NCI-H2227 (cell line): ENCODE measurements at regions not wholly inside any gene's neighbourhood (a gene's known extent, or its start where the extent isn't known, plus 50 kb on each side); places are given as distances from the start of the nearest gene placed in this dataset.
"Not testable (repeated sequence)": the region's sequence is repeated elsewhere in the genome, so short reads cannot be mapped to it uniquely, and the experiment has no call there.

Source experiments
- DNase-seq: peaks from one replicate; lab custom pipeline; 2025; ENCODE audit not compliant: unreplicated experiment; lab: John Stamatoyannopoulos, UW

GRCh38 chr10:78335691-78336401 is 302.2 kb downstream of the RPS24 start:
- DNase-seq, result no peak

- DNase-seq, result no peak
Measured at GRCh38 chr10:78336402-78336791, 302.7 kb downstream of the RPS24 start.

- DNase-seq, result no peak
Measured at GRCh38 chr10:78337016-78337415, 303.4 kb downstream of the RPS24 start.

GRCh38 chr10:78337646-78338391 is 304.2 kb downstream of the RPS24 start:
- no peak for DNase-seq

- no peak for DNase-seq
Measured at GRCh38 chr10:78338717-78339116, 305.1 kb downstream of the RPS24 start.

- no peak for DNase-seq
Measured at GRCh38 chr10:78339251-78339650, 305.6 kb downstream of the RPS24 start.

- no peak for DNase-seq
Measured at GRCh38 chr10:78341953-78342614, 308.4 kb downstream of the RPS24 start.

- no peak for DNase-seq
Measured at GRCh38 chr10:78342827-78343653, 309.4 kb downstream of the RPS24 start.

GRCh38 chr10:78344257-78344656 is 310.6 kb downstream of the RPS24 start:
- not testable (repeated sequence) for DNase-seq

- DNase-seq, result not testable (repeated sequence)
Measured at GRCh38 chr10:78345515-78345914, 311.9 kb downstream of the RPS24 start.

- no peak for DNase-seq
Measured at GRCh38 chr10:78346721-78347120, 313.1 kb downstream of the RPS24 start.

- DNase-seq, result no peak
Measured at GRCh38 chr10:78348411-78349164, 314.9 kb downstream of the RPS24 start.

- DNase-seq, result no peak
Measured at GRCh38 chr10:78349165-78349516, 315.5 kb downstream of the RPS24 start.

GRCh38 chr10:78349911-78350663 is 316.4 kb downstream of the RPS24 start:
- peak; percentile 23 for DNase-seq

- DNase-seq, result no peak
Measured at GRCh38 chr10:78351283-78351682, 317.6 kb downstream of the RPS24 start.

GRCh38 chr10:78351809-78352208 is 318.1 kb downstream of the RPS24 start:
- no peak for DNase-seq

- DNase-seq, result no peak
Measured at GRCh38 chr10:78353636-78354035, 320.0 kb downstream of the RPS24 start.

- DNase-seq, result no peak
Measured at GRCh38 chr10:78354101-78354500, 320.4 kb downstream of the RPS24 start.

GRCh38 chr10:78356291-78356900 is 322.7 kb downstream of the RPS24 start:
- DNase-seq, result no peak
